ENCODE measurements at regions not wholly inside any gene's neighbourhood (a gene's known extent, or its start where the extent isn't known, plus 50 kb on each side); places are given as distances from the start of the nearest gene placed in this dataset.

DNA sequence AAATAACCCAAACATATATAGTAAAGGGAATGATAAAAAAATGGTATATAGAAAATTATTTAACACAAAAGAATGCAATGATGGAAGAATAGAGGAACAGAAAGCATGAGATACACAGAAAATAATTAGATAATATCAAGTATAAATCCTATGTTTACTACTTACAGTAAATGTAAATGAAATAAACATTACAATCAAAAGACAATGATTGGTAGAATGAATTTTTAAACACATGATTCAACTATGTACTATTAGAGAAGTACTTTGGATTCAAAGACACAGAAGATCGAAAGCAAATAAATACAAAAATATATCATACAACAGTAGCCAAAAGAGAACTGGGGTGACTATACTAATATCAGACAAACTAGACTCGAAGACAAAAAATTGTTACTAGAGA, 97.6 kb upstream of the PARD3B start:
- Histone ChIP-seq H4K20me1 (ENCODE audit: insufficient read depth, low read length, poor library complexity, severe bottlenecking) (no peaks in the 10 kb centered on the region), H3K27me3 (ENCODE audit: insufficient read depth, low read length, poor library complexity, severe bottlenecking) (no peaks in the 10 kb centered on the region), H3K4me3 (ENCODE audit: low read length, poor library complexity, severe bottlenecking) (no peak overlapping the region), H3K9me2 (replicated peaks; ENCODE audit: low read depth, low read length) (no peaks in the 10 kb centered on the region), H3K4me1 (ENCODE audit: insufficient read depth, low read length, poor library complexity, severe bottlenecking) (no peaks in the 10 kb centered on the region), H3K4me2 (ENCODE audit: low read depth, low read length, poor library complexity, severe bottlenecking) (no peak overlapping the region), H3F3A (ENCODE audit: low read depth) (no peaks in the 10 kb centered on the region), H3K9me3 (ENCODE audit: insufficient read depth, low read depth, low read length) (no peaks in the 10 kb centered on the region), H3K9ac (ENCODE audit: low read depth, low read length, poor library complexity, severe bottlenecking) (no peak overlapping the region), H3K36me3 (ENCODE audit: insufficient read depth, low read length) (no peaks in the 10 kb centered on the region), H2AFZ (ENCODE audit: low read length) (no peak overlapping the region), H3K79me2 (ENCODE audit: insufficient read depth, low read length) (no peaks in the 10 kb centered on the region)
- TF ChIP-seq, protein P1, sequence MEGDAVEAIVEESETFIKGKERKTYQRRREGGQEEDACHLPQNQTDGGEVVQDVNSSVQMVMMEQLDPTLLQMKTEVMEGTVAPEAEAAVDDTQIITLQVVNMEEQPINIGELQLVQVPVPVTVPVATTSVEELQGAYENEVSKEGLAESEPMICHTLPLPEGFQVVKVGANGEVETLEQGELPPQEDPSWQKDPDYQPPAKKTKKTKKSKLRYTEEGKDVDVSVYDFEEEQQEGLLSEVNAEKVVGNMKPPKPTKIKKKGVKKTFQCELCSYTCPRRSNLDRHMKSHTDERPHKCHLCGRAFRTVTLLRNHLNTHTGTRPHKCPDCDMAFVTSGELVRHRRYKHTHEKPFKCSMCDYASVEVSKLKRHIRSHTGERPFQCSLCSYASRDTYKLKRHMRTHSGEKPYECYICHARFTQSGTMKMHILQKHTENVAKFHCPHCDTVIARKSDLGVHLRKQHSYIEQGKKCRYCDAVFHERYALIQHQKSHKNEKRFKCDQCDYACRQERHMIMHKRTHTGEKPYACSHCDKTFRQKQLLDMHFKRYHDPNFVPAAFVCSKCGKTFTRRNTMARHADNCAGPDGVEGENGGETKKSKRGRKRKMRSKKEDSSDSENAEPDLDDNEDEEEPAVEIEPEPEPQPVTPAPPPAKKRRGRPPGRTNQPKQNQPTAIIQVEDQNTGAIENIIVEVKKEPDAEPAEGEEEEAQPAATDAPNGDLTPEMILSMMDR (conservative IDR thresholded peaks at IDR 0.05; ENCODE audit: low read length): no peak
- no peak for TF ChIP-seq EZH2phosphoT487 (IDR thresholded peaks at IDR 0.05; ENCODE audit: borderline replicate concordance)

DNA sequence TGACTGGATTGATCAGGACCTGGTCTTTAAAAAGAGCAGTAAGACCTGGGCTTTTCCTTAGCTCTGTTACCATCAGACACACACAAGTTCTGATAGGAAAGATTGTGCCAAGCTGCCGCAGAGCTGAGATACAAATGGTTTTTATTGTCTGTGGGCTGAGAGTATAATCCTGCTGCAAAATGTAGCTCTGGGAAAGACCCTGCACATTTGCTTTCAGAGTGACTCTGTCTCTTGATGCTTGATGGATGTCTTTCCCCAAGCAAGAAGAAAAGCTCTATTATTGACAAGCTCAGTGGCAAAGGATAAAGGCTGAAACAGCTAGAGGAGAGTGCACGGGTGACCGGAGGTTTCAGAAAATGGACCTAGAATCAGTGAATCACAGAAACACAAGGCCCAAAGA, 95.3 kb upstream of the PARD3B start:
- Histone ChIP-seq H2AFZ (ENCODE audit: low read length) (no peak overlapping the region), H3K4me1 (ENCODE audit: insufficient read depth, low read length, poor library complexity, severe bottlenecking) (no peaks in the 10 kb centered on the region), H3K27me3 (ENCODE audit: insufficient read depth, low read length, poor library complexity, severe bottlenecking) (no peaks in the 10 kb centered on the region), H3K4me2 (ENCODE audit: low read depth, low read length, poor library complexity, severe bottlenecking) (no peak overlapping the region), H3F3A (ENCODE audit: low read depth) (no peaks in the 10 kb centered on the region), H3K9me3 (ENCODE audit: insufficient read depth, low read depth, low read length) (no peaks in the 10 kb centered on the region), H4K20me1 (ENCODE audit: insufficient read depth, low read length, poor library complexity, severe bottlenecking) (no peaks in the 10 kb centered on the region), H3K4me3 (ENCODE audit: low read length, poor library complexity, severe bottlenecking) (no peak overlapping the region), H3K9me2 (replicated peaks; ENCODE audit: low read depth, low read length) (no peaks in the 10 kb centered on the region), H3K79me2 (ENCODE audit: insufficient read depth, low read length) (no peaks in the 10 kb centered on the region), H3K9ac (ENCODE audit: low read depth, low read length, poor library complexity, severe bottlenecking) (no peak overlapping the region), H3K36me3 (ENCODE audit: insufficient read depth, low read length) (no peaks in the 10 kb centered on the region)
- TF ChIP-seq EZH2phosphoT487 (IDR thresholded peaks at IDR 0.05; ENCODE audit: borderline replicate concordance): no peak
- TF ChIP-seq, protein P1 (conservative IDR thresholded peaks at IDR 0.05; ENCODE audit: low read length): no peak

DNA sequence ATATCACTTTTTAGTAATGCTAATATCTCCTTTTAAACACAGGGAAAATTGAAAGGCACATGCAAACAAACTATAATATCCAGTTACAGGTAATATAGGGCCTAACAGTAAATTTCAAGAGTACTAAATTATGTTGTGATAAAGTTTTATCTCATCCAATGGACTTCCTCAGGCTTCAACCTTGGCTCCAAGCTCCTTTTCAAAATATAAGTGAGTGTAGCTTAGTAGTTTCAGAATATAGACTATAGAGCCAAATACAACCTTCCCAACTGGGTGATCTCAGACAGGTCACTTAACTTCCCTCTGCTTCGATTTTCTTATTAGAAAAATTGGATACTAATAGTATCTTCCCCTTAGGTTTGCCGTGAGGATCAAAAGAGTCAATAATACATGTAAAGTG, 93.5 kb upstream of the PARD3B start:
- H3K27me3 ChIP-seq (ENCODE audit: insufficient read depth, low read length, poor library complexity, severe bottlenecking): no peaks in the 10 kb centered on the region
- no peak overlapping the region for H2AFZ ChIP-seq (ENCODE audit: low read length)
- H4K20me1 ChIP-seq (ENCODE audit: insufficient read depth, low read length, poor library complexity, severe bottlenecking): no peaks in the 10 kb centered on the region
- no peak overlapping the region for H3K9ac ChIP-seq (ENCODE audit: low read depth, low read length, poor library complexity, severe bottlenecking)
- TF ChIP-seq, protein P1 (conservative IDR thresholded peaks at IDR 0.05; ENCODE audit: low read length): no peak
- no peak for TF ChIP-seq EZH2phosphoT487 (IDR thresholded peaks at IDR 0.05; ENCODE audit: borderline replicate concordance)
- H3K4me1 ChIP-seq (ENCODE audit: insufficient read depth, low read length, poor library complexity, severe bottlenecking): no peaks in the 10 kb centered on the region
- H3K9me2 ChIP-seq (replicated peaks; ENCODE audit: low read depth, low read length): no peaks in the 10 kb centered on the region
- H3K79me2 ChIP-seq (ENCODE audit: insufficient read depth, low read length): no peaks in the 10 kb centered on the region
- no peak overlapping the region for H3K4me3 ChIP-seq (ENCODE audit: low read length, poor library complexity, severe bottlenecking)
- H3K9me3 ChIP-seq (ENCODE audit: insufficient read depth, low read depth, low read length): no peaks in the 10 kb centered on the region
- H3K36me3 ChIP-seq (ENCODE audit: insufficient read depth, low read length): no peaks in the 10 kb centered on the region
- no peaks in the 10 kb centered on the region for H3F3A ChIP-seq (ENCODE audit: low read depth)
- no peak overlapping the region for H3K4me2 ChIP-seq (ENCODE audit: low read depth, low read length, poor library complexity, severe bottlenecking)
